IMR-90 (cell line): ENCODE measurements at regions not wholly inside any gene's neighbourhood (a gene's known extent, or its start where the extent isn't known, plus 50 kb on each side); places are given as distances from the start of the nearest gene placed in this dataset.

ENCODE experiments used
- MAZ ChIP-seq: IDR thresholded peaks from 2 replicates; pipeline ENCODE4 v1.6.1; 2012; ENCODE audit warnings: low read depth, mild to moderate bottlenecking, low read length, improper control_type of control experiment, moderate library complexity, borderline replicate concordance
- POLR2A ChIP-seq: IDR thresholded peaks from 2 replicates; pipeline ENCODE4 v1.6.1; 2012; ENCODE audit warnings: mild to moderate bottlenecking, low read depth, low read length
- RFX5 ChIP-seq: IDR thresholded peaks from 2 replicates; pipeline ENCODE4 v1.8.0; 2012; ENCODE audit warnings: low read depth, mild to moderate bottlenecking, low read length, moderate library complexity
- SMC3 ChIP-seq: fragments of 150-350 bp; IDR thresholded peaks from 2 replicates; pipeline ENCODE4 v1.6.1; 2016; ENCODE audit warnings: low read depth, mild to moderate bottlenecking, antibody characterized with exemption, low read length, moderate library complexity
- TF ChIP-seq, protein P1 (sequence below): conservative IDR thresholded peaks from 2 replicates; pipeline ENCODE4 v1.5.1; 2012; ENCODE audit warnings: mild to moderate bottlenecking, low read depth, low read length, improper control_type of control experiment

DNA sequence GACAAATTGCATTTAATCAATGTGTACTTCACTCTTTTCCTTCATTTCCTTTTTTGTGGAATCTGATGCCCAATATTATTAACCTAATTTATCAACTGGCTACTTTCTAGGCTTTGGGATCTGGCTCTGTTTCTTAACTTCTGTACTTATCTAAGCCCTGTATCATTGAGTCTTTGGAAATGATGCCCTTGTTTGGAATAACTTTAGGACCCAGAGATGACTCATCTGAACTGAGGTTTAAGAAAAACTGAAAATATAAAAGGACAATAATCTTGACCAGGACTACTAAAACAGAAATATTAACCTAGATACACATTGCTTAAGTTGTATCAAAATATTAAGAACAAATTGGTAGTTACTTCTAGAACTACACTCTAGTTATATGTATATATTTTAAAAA, 600.8 kb downstream of the CPS1 start:
- TF ChIP-seq, protein P1, sequence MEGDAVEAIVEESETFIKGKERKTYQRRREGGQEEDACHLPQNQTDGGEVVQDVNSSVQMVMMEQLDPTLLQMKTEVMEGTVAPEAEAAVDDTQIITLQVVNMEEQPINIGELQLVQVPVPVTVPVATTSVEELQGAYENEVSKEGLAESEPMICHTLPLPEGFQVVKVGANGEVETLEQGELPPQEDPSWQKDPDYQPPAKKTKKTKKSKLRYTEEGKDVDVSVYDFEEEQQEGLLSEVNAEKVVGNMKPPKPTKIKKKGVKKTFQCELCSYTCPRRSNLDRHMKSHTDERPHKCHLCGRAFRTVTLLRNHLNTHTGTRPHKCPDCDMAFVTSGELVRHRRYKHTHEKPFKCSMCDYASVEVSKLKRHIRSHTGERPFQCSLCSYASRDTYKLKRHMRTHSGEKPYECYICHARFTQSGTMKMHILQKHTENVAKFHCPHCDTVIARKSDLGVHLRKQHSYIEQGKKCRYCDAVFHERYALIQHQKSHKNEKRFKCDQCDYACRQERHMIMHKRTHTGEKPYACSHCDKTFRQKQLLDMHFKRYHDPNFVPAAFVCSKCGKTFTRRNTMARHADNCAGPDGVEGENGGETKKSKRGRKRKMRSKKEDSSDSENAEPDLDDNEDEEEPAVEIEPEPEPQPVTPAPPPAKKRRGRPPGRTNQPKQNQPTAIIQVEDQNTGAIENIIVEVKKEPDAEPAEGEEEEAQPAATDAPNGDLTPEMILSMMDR: no peak
- TF ChIP-seq MAZ: no peak
- no peak for TF ChIP-seq POLR2A
- no peak for TF ChIP-seq RFX5
- no peak for TF ChIP-seq SMC3
